GM19193 (cell line): ENCODE measurements at regions not wholly inside any gene's neighbourhood (a gene's known extent, or its start where the extent isn't known, plus 50 kb on each side); places are given as distances from the start of the nearest gene placed in this dataset.

Experiments
- POLR2A ChIP-seq: IDR thresholded peaks from 4 replicates; pipeline ENCODE4 v1.6.1; 2011; ENCODE audit not compliant: insufficient read depth, insufficient read length; ENCODE audit errors: extremely low read depth

DNA sequence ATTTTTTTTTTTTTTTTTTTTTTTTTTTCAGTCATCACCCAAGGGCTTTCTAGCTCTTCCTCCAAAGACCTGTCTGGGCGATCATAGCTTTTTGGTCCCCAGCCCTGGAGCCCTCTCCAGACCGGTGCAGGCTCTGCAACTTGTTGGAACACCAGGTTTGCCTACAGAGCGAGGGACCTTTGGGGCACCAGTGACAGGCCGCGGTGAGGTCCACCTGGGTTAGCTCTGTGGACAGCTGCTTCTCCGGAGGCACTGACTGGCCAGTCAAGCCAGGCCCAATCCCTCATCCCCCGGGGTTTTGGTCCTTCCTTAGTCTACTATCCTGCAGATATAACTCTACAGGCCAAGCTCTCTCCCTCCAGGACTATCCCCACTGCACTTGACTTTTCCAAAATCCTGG, 86.8 kb upstream of the SMNDC1 start:
- no peak for TF ChIP-seq POLR2A

DNA sequence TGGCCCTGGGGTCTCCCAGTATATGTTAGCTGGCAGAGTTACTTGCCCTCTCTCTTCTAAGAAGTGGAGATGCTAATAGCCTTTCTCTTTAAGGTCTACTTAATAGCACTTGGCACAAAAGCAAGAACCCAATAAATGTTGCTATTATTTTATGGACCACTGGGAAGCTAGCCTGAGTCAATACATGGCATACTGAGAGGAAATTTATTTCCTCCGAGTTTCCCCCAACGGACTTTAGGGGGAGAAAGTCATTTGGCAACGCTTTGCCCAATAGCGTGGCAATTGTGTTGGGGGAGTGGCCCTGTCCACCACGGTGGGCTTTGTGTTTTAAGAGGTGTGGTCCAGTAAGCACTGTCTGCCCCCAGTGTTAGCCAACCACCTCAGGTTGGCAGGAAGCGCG, 87.4 kb upstream of the SMNDC1 start:
- TF ChIP-seq POLR2A, result no peak

DNA sequence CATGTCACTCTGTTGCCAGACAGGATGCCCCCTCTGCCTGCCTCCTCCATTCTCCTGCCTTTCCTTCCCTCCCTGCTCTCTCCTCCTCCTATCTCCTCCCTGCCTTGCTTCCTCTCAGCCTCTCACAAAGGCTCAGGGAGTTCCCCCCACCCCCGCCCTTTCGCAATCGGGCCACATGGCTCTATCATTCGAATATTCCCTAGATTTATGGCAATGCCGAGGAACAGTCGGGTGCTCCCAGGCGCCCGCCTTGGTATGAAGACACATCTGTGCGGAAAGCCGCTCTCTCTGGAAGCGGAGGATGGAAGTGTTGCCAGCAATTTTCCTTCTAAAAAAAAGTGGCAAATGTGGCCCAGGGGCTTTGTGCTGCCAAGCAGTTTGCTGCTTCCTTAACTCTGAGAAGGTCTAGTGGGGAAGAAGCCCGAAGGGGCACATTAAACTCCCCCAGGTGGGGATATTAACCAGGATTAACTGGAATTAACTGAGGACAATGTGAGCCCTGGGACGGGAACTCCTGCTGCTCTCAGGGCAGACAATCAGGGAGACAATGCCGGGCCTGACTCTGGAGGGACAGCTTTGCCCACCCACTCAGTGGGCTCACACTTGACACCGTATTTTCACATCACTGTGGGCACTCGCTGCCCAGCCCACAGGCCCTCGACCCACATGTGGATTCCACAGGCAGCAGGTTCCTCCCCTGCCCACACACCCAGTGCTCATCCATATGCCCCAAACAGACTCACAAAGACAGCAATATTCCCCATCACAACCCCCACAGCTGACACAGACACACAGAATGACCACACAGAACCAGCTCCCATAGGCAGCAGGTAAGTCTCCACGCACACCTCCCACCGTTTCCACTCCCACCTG, 88.4 kb upstream of the SMNDC1 start:
- no peak for TF ChIP-seq POLR2A

DNA sequence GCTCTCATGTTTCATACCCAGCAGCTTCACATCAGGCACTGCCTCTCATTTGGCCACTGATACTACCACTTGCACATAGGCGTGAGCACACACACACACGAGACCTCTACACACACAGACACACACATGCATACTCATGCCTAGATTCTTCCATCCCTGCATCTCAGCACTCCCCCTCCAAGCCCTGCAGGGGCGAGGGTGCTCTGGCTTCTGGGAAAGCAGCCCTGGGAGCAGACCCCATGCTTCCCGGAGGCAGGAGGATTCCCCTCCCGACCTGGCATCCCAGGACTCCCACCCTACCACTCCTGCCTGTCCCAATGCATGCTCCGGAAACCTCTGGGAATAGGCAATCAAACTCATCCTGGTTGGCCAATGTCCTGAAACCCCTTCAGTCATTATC, 89.1 kb upstream of the SMNDC1 start:
- no peak for TF ChIP-seq POLR2A

DNA sequence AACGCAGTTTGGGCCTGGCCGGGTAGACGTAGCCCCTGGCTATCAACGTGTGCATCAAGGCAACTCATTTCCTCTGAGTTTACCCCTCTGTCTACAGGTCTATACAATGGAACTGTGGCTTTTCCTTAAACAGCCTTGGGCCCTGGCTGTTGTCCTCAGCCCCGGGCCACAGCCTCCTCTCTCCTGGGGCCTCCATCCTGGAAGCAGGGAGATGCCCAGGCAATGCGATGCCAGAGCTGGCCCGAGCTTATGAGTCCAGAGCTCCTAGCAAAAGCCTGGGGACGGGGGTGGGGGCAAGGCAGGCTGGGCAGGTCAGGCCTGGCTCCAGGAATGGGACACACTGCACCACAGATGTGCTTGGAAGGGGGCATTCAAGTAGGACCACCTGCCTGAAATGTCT, 89.6 kb upstream of the SMNDC1 start:
- TF ChIP-seq POLR2A, result no peak

DNA sequence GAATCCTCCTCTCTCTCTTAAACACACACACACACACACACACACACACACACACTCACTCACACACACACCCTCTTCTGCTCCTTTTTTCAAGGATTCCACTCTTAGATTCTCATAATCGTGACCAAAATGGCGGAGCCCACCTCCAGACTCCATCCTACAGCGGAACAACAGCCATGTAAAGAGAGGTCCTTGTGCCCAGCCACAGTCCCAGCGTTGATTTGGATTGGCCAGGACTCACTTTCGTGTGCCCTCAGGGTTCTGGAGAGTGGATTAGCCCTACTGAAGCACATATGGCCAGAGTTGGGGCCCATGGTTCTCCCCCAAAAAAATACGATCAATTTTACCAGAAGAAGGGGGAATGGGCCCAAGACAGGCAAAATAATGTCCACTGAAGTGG, 90.2 kb upstream of the SMNDC1 start:
- TF ChIP-seq POLR2A, result no peak

DNA sequence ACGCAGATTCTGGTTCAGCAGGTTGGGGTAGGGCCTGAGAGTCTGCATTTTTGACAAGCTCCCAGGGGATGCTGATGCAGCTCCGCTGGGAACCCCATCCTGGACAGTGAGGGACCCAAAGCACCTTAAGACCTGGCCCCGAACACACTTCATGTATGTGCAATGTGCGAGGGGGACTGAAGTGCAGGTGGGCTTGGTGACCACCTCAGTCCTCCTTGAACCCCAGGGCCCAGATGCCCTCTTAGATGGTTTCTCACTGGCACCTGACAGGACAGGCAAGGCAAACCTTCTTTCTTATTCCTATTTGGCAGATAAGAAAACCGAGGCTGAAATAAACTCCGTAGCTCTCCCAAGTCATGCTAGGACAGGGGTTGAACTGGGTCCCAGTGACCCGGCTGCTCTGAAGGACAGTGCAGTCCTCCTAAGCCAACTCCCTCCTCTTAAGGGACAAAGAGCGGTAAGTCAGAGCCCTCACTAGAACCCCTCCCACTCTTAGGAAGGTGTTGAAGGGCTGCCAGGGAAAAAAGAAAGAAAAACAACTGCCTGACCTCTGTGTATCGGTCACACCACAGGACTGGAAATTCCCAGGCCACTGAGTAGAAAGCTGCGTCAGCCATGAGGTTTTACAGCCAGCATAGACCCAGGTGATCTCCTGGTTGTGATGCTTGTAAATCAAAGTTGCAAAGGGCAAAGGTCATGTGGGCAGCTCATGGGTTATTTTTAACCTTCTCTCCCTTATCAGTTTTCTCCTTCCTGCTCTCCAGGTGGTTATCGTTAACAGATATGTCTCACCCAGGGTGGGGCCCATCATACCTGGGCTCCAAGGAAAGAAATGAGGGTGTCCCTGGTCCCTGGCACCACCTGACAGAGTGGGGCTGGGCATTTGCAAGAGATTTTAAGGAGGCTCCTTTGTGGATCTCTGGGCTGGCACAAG, 90.9 kb upstream of the SMNDC1 start:
- TF ChIP-seq POLR2A, result no peak

DNA sequence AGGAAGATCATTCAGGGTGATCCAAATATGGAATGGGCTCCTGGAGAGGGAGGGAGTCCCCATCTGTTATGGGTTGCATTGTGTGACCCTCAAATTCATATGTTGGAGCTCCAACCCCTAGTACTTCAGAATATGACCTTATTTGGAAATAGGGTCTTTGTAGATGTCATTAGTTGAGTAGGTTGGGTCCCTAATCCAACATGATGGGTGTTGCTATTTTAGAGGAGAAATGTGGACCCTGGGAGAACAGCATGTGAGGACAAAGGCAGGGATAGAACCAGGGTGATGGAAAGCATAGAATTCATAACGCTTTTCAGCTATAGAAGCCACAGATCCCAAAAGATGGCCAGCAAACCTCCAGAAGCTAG, 91.5 kb upstream of the SMNDC1 start:
- no peak for TF ChIP-seq POLR2A

DNA sequence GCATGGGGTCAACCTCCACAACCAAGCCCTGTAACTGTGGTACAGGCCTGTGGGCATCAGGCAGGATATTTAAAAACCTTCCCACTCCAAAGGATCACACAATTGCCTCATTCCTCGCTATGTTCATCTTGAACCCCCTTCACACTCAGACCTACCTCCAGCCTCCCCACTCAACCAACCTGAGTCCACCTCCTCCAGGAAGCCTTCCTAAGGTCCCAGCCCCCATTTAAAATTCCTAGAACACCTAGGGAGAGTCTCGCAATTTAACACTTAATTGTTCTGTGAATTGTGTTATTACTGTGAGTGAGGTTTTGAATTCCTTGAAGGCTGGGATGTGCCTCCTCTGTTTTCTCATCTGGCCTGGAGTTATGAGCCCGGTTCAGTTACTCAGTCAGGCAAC, 93.1 kb upstream of the SMNDC1 start:
- TF ChIP-seq POLR2A, result no peak

DNA sequence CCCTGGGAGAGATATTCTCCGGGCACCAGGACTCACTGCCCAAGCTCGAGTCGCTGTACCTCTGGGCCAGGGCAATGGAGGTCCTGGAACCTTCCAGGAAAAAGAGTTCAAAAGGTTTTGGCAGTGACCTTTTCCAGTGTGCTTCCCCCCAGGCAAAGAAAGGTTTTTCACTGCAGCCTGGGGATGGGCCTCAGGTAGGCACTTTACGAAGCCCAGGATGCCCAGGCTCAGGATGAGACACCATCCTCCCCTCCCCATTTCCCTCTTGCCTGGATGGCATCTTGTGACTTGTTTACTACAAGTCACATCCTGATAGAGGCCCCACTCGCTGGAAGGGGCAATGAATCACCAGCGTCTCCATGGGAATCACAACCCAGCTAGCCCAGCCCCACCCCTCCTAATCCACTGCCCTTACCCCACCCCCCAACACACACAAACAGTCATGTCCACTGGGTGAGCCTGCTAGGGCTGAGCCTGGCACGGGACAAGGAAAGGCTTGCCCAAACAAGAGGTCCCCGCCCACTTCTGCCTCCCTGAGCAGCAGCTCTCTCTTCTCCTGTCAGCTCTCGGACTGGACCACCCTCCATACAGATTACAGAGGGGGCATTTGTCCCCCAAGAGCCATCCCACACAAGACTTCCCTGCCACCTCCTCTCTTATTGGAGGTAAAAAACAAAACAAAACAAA, 93.8 kb upstream of the SMNDC1 start:
- TF ChIP-seq POLR2A, result no peak

DNA sequence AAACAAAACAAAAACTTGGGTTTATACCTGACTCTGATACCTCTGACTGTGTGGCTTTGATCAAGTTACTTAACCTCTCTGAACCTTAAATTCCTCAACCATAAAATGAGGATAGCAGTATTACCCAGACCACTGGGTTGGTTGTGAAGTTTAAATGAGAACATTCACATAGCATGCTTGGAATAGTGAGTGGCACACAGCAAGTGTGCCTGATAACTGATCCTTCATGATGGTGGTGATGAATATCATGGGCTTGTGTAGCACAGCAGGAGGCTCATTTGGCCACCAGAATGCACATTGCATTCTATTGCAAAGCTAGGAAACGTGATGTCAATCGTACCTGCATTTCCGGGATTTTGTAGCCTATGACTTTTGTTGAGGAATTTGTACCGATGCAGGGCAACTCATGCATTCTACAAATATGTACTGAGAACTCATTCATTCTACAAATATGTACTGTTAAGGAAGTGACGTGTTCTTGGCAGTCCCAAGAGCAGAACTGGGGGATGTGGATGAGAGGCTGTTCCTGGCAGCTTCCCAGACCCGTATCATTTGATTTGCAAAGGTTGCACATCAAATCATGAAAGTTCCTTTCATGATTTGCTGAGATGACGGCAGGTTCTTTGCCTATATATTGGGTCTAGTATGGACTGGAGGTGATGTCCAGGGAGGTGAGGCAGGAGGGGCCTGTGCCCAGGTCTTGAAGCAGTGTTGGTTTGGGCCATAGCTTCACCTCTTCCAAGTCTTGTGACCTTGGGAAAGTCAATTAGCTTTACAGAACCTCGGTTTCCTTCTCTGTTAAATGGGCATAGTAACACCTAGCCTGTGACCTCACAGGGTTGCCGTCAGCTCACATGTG, 94.6 kb upstream of the SMNDC1 start:
- TF ChIP-seq POLR2A, result no peak

DNA sequence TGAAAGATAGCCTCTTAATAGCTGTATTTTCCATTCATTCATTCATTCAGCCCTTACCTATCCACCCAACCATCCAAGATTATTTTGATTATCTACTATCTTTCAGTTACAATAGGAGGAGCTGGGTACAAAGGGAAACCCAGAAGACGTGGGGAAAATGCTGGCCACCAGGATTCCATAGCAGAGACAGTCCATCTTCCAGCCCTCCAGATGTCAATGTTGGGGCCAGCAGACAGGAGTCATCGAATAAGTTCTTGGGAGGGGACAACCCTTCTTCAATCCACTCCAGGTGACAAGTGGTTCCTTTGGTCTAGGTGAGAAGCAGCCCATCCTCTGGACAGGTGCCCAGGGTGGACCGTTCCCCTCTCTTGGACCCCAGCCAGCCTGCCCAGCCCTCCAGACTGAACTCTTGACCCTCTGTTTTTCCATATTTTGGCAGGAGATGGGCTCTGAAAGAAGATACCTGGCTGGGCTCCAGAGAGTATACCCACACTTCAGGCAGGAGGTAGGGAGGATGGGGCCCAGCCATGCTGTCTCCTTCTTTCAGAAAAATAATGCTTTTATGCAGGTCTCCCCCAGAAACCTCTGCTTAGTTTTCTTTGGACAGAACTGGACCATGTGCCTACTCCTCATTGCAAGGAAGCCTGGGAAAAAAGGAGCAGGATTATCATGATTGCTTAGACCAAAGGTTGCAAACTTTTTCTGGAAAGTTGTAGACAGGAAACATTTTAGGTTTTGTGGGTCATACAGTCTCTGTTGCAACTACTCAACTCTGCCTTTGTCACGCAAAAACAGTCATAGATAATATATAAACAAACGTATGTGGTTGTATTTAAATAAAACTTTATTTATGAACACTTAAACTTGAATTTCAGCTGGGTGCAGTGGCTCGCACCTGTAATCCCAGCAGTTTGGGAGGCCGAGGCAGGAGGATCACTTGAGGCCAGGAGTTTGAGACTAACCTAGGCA, 95.5 kb upstream of the SMNDC1 start:
- TF ChIP-seq POLR2A, result no peak

DNA sequence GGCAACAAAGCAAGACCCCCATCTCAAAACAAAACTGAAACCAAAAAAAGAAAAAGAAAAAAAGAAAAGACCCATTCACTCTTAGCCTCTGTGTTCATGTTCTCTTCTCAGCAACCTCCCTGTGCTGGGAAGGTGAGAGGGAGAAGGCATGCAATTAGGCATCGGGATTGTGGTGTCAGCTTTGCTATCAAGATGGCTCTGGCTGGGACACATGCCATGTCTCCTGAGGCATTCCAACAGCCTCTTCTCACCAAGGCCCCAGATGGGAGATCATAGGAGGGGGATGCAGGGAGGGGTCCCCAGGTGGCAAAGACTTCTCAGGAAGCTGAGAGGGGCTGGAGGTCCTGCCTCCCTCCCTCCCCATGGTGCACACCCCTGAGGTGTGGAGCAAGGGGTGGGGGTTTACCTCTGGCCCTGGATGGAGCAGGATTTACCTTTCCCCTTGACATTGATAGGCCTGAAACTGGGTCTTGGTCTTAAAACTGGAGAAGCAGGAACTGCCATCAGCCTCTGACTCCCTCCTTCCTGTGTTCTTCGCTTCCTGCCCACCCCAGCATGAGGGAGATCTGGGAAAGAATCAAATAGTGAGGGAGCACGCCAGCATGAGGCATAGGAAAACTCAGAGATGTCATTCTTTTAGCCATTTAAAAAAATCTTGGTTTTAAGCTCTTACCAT, 96.2 kb upstream of the DUSP5 start:
- TF ChIP-seq POLR2A, result no peak
